H54 (cell line): ENCODE measurements at regions not wholly inside any gene's neighbourhood (a gene's known extent, or its start where the extent isn't known, plus 50 kb on each side); places are given as distances from the start of the nearest gene placed in this dataset.
A peak's percentile ranks its signal among the peaks of the same experiment; 100 is the strongest.

Experiments used
- DNase-seq: peaks from one replicate; pipeline ENCODE4 v3.0.0; 2011; ENCODE audit warnings: low spot score, mixed read lengths; ENCODE audit not compliant: insufficient read length
- FAIRE-seq: peaks from 3 replicates; lab custom pipeline; 2011; peaks lifted over from hg19 to GRCh38; lab: Jason Lieb, UNC
- POLR2A ChIP-seq: IDR thresholded peaks from 2 replicates; pipeline ENCODE4 v1.6.1; 2011; ENCODE audit warnings: low read depth, mild to moderate bottlenecking, low read length

GRCh38 chr6:121961619-121962125, 437.8 kb upstream of the HSF2 start:
- FAIRE-seq (no peak), DNase-seq (no peak)
- no peak for TF ChIP-seq POLR2A

GRCh38 chr6:121963826-121964225, 435.6 kb upstream of the HSF2 start:
- FAIRE-seq (no peak), DNase-seq (no peak)
- TF ChIP-seq POLR2A = no peak

GRCh38 chr6:121965739-121966138, 433.7 kb upstream of the HSF2 start:
- DNase-seq = no peak
- no peak for FAIRE-seq
- TF ChIP-seq POLR2A = no peak

- TF ChIP-seq POLR2A = no peak
- DNase-seq (no peak), FAIRE-seq (no peak)
Observed at GRCh38 chr6:121967631-121968030, 431.8 kb upstream of the HSF2 start.

GRCh38 chr6:121971931-121972335, 427.5 kb upstream of the HSF2 start:
- no peak for DNase-seq
- no peak for TF ChIP-seq POLR2A
- peak; percentile 30 for FAIRE-seq

- no peak for TF ChIP-seq POLR2A
- DNase-seq (no peak), FAIRE-seq (no peak)
Observed at GRCh38 chr6:121984956-121985355, 414.5 kb upstream of the HSF2 start.

- no peak for DNase-seq
- TF ChIP-seq POLR2A = no peak
- FAIRE-seq = no peak
Observed at GRCh38 chr6:121993362-121993761, 406.1 kb upstream of the HSF2 start.

- DNase-seq = no peak
- no peak for TF ChIP-seq POLR2A
- FAIRE-seq = no peak
Observed at GRCh38 chr6:121994919-121995318, 404.5 kb upstream of the HSF2 start.

GRCh38 chr6:121998631-121999030, 400.8 kb upstream of the HSF2 start:
- TF ChIP-seq POLR2A = no peak
- no peak for FAIRE-seq
- DNase-seq = no peak

- DNase-seq (no peak), FAIRE-seq (no peak)
- TF ChIP-seq POLR2A = no peak
Observed at GRCh38 chr6:121999456-122000065, 399.9 kb upstream of the HSF2 start.

- DNase-seq = no peak
- no peak for FAIRE-seq
- no peak for TF ChIP-seq POLR2A
Observed at GRCh38 chr6:122005661-122006060, 393.8 kb upstream of the HSF2 start.

GRCh38 chr6:122007339-122007738, 392.1 kb upstream of the HSF2 start:
- TF ChIP-seq POLR2A = no peak
- DNase-seq (no peak), FAIRE-seq (no peak)

- TF ChIP-seq POLR2A = no peak
- DNase-seq = no peak
- FAIRE-seq = no peak
Observed at GRCh38 chr6:122008101-122008999, 391.1 kb upstream of the HSF2 start.

GRCh38 chr6:122009000-122009350, 390.5 kb upstream of the HSF2 start:
- no peak for TF ChIP-seq POLR2A
- DNase-seq = no peak
- FAIRE-seq = no peak
